GM12875 (cell line): ENCODE measurements at regions not wholly inside any gene's neighbourhood (a gene's known extent, or its start where the extent isn't known, plus 50 kb on each side); places are given as distances from the start of the nearest gene placed in this dataset.
"Not testable (repeated sequence)": the region's sequence is repeated elsewhere in the genome, so short reads cannot be mapped to it uniquely, and the experiment has no call there.

ENCODE experiments used
- H3K4me3 ChIP-seq: one replicate; pipeline ENCODE4 v1.5.1; 2011; ENCODE audit warnings: low read depth, low read length, control low read depth
- TF ChIP-seq, protein P1 (sequence below): IDR thresholded peaks from 2 replicates; pipeline ENCODE4 v1.5.1; 2011; ENCODE audit warnings: low read depth, mild to moderate bottlenecking, control low read depth, inconsistent platforms, low read length, moderate library complexity, borderline replicate concordance; ENCODE audit not compliant: insufficient read depth

DNA sequence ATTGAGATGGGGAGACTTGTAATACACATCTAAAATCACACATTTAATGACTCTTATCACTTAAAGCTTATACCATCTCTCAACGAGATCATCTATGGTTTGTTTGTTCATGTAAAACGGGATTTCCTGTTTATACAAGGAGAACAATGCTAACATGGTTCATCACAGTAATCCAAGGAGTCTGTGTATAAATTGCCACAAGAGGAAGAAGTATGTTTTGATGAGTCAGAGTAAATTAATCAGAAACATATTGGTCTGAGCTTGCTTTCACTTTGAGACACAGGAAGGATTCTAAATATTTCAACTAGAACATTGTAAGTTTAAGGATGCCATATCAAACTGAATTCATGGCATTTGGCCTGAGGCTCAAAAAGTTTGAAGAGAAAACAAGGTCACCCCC, 594.1 kb downstream of the GLUD2 start:
- no peak overlapping the region for H3K4me3 ChIP-seq
- TF ChIP-seq, protein P1, sequence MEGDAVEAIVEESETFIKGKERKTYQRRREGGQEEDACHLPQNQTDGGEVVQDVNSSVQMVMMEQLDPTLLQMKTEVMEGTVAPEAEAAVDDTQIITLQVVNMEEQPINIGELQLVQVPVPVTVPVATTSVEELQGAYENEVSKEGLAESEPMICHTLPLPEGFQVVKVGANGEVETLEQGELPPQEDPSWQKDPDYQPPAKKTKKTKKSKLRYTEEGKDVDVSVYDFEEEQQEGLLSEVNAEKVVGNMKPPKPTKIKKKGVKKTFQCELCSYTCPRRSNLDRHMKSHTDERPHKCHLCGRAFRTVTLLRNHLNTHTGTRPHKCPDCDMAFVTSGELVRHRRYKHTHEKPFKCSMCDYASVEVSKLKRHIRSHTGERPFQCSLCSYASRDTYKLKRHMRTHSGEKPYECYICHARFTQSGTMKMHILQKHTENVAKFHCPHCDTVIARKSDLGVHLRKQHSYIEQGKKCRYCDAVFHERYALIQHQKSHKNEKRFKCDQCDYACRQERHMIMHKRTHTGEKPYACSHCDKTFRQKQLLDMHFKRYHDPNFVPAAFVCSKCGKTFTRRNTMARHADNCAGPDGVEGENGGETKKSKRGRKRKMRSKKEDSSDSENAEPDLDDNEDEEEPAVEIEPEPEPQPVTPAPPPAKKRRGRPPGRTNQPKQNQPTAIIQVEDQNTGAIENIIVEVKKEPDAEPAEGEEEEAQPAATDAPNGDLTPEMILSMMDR: no peak

DNA sequence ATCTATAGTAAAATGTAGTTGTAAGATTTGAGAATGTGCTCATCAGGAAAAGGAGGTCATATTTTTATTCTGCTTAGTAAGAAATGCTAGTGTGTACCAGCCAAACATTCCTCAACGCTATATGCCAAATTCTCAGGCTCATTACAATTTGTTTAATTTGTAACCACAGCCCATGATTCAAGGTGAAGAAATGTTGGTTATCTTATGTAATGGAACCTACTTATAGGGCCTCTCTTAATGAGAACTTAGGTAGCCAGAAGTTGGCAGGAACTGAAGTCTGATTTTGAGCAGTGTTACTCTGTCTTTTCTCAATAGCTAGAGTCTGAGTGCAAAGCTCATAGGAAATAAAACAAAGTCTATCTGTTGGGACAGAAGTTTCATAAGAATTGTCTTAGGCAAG, 595.0 kb downstream of the GLUD2 start:
- TF ChIP-seq, protein P1: no peak
- no peak overlapping the region for H3K4me3 ChIP-seq

DNA sequence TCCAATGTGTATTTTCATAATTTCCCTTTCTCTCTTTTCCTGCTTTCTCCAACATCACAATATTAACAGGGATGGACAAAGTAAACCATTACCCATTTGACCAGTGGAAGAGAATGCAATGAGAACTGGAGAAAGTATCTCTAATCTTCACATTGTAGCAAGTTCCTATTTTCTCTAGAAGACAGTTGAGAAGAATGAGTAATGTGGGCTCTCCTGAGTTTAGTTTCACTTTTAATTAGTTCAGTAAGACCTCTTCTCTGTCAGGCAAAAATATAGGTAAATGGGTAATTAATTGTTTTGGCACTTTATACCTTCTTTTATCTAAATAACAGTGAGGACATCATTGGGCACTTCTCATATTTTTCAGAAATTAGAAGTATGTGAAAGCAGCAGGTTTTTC, 602.0 kb downstream of the GLUD2 start:
- TF ChIP-seq, protein P1: no peak
- H3K4me3 ChIP-seq: no peak overlapping the region

DNA sequence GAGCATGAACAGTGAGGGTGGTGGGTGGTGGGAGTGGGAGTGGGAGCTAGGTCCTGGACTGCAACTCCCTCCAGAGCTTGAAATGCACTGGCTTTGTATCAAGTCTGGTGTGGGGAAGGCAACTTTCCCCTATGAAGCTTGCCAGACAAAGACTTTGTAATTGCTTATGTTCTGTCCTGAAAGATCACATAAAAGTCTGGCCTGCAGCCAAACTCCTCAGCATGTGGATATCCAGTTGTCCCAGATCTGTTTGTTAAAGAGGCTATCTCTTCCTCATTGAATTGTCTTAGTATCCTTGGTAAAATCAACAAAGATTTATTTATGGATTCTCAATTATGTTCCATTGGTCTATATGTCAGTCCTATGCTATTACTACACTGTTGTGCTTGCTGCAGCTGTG, 607.9 kb downstream of the GLUD2 start:
- H3K4me3 ChIP-seq: no peak overlapping the region
- TF ChIP-seq, protein P1: no peak

DNA sequence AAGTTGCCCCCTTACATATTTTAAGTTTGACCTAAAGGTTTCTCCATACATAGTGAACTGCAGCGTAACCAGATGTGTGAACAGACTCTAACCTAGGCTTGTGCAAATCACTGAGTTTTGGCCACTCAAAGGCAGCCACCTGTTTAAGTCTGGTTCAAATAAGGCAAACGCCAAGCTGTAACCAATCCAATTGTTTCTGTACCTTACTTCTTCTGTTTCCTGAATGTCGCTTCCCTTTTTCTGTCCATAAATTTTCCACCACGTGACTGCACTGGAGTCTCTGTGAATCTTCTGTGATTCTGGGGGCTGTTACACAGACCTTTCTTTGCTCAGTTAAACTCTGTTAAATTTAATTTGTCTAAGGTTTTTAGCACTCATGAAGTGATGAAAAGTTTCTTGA, 618.8 kb downstream of the GLUD2 start:
- H3K4me3 ChIP-seq: no peak overlapping the region
- TF ChIP-seq, protein P1: no peak

DNA sequence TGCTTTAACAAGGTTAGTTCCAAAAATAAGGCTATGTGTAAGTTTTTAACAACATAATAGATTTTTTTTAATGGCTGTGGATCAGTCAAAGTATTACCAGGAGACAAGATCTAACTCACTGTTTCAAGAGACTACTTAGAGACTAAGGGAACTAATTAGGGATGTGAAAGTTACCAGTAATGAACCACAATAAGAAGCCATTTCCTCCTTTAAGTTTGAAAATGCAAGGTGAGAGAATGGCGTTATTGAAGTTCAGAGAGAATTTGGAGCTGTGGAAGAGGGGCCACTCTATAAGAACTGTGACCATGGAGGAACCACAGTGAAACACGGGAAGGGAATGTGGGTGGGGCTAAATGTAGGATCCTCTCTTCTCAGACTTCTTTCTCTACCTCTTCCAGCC, 624.2 kb downstream of the GLUD2 start:
- H3K4me3 ChIP-seq: no peak overlapping the region
- TF ChIP-seq, protein P1: no peak

DNA sequence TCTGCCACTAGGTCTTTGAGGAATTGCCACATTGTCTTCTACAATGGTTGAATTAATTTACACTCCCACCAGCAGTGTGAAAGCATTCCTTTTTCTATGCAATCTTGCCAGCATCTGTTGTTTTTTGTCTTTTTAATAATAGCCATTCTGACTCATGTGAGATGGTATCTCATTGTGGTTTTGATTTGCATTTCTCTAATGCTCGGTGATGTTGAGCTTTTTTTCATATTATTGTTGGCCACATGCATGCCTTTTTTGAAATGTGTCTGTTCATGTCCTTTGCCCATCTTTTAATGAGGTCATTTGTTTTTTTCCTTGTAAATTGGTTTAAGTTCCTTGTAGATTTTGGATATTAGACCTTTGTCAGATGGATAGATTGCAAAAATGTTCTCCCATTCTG, 661.8 kb downstream of the GLUD2 start:
- not testable (repeated sequence) for H3K4me3 ChIP-seq

DNA sequence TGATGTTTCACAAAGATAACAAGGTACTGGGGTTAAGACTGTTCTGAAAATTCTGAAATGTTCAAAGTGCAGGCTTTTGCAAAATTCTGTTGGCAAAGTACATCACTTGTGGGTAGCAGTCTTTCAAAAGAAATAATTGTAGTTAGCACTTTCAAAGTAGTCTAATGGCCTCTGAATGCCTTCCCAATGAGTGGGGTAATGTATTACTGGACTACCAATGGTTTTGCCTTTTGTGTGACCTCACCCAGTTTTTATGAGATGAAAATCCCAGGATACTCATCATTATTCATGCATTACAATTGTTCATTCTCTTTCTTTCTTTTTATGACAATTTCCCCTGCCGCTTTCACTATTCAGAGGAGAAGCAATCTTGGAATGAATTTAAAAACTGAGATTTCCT, 686.1 kb downstream of the GLUD2 start:
- TF ChIP-seq, protein P1: no peak
- no peak overlapping the region for H3K4me3 ChIP-seq
